ENCODE measurements at regions not wholly inside any gene's neighbourhood (a gene's known extent, or its start where the extent isn't known, plus 50 kb on each side); places are given as distances from the start of the nearest gene placed in this dataset.
"Not testable (repeated sequence)": the region's sequence is repeated elsewhere in the genome, so short reads cannot be mapped to it uniquely, and the experiment has no call there.

GRCh38 chr12:86985298-86985697, 729.1 kb upstream of the MGAT4C start:
- no peak overlapping the region for H3K27ac ChIP-seq
- H3K27me3 ChIP-seq: no peaks in the 10 kb centered on the region
- no peaks in the 10 kb centered on the region for H3K4me1 ChIP-seq
- H3K4me3 ChIP-seq: no peak overlapping the region
- DNase-seq: no peak
- no peaks in the 10 kb centered on the region for H3K9me3 ChIP-seq
- no peaks in the 10 kb centered on the region for H3K36me3 ChIP-seq
- ATAC-seq: no peak
- no peak for TF ChIP-seq CTCF (IDR thresholded peaks at IDR 0.05)
- intact Hi-C loops (cut with DNase I): no loop called here

GRCh38 chr12:86970595-86970994, 714.4 kb upstream of the MGAT4C start:
- H3K36me3 ChIP-seq; DNase-seq; H3K4me1 ChIP-seq; H3K9me3 ChIP-seq; intact Hi-C loops (cut with DNase I); ATAC-seq; H3K27ac ChIP-seq; H3K27me3 ChIP-seq; H3K4me3 ChIP-seq: not testable (repeated sequence)

GRCh38 chr12:86959766-86960458, 703.7 kb upstream of the MGAT4C start:
- H3K4me3 ChIP-seq: no peak overlapping the region
- ATAC-seq: no peak
- H3K27ac ChIP-seq: no peak overlapping the region
- no peak for DNase-seq
- intact Hi-C loops (cut with DNase I): no loop called here
- no peak for TF ChIP-seq CTCF (IDR thresholded peaks at IDR 0.05)
- H3K4me1 ChIP-seq: no peaks in the 10 kb centered on the region
- H3K9me3 ChIP-seq: no peaks in the 10 kb centered on the region
- no peaks in the 10 kb centered on the region for H3K36me3 ChIP-seq
- H3K27me3 ChIP-seq: no peaks in the 10 kb centered on the region

- DNase-seq (no peak), ATAC-seq (no peak)
- TF ChIP-seq CTCF (IDR thresholded peaks at IDR 0.05): no peak
- Histone ChIP-seq H3K27me3 (no peaks in the 10 kb centered on the region), H3K27ac (no peak overlapping the region), H3K36me3 (no peaks in the 10 kb centered on the region), H3K4me3 (no peak overlapping the region), H3K9me3 (no peaks in the 10 kb centered on the region), H3K4me1 (no peaks in the 10 kb centered on the region)
- intact Hi-C loops (cut with DNase I): no loop called here
Observed at GRCh38 chr12:86950444-86950843, 694.3 kb upstream of the MGAT4C start.

GRCh38 chr12:86950043-86950442, 693.9 kb upstream of the MGAT4C start:
- Histone ChIP-seq H3K27ac (no peak overlapping the region), H3K36me3 (no peaks in the 10 kb centered on the region), H3K4me1 (no peaks in the 10 kb centered on the region), H3K9me3 (no peaks in the 10 kb centered on the region), H3K27me3 (no peaks in the 10 kb centered on the region), H3K4me3 (no peak overlapping the region)
- intact Hi-C loops (cut with DNase I): no loop called here
- TF ChIP-seq CTCF (IDR thresholded peaks at IDR 0.05): no peak
- no peak for DNase-seq
- ATAC-seq: no peak

GRCh38 chr12:86948851-86949250, 692.7 kb upstream of the MGAT4C start:
- no peaks in the 10 kb centered on the region for H3K9me3 ChIP-seq
- intact Hi-C loops (cut with DNase I): no loop called here
- H3K4me1 ChIP-seq: no peaks in the 10 kb centered on the region
- no peak overlapping the region for H3K27ac ChIP-seq
- H3K36me3 ChIP-seq: no peaks in the 10 kb centered on the region
- no peaks in the 10 kb centered on the region for H3K27me3 ChIP-seq
- DNase-seq (no peak), ATAC-seq (no peak)
- no peak for TF ChIP-seq CTCF (IDR thresholded peaks at IDR 0.05)
- H3K4me3 ChIP-seq: no peak overlapping the region

Measured in upper lobe of right lung (tissue), 1 donor.